Heart left ventricle (tissue), 16 donors: ENCODE measurements at regions not wholly inside any gene's neighbourhood (a gene's known extent, or its start where the extent isn't known, plus 50 kb on each side); places are given as distances from the start of the nearest gene placed in this dataset.

Experiments
- ATAC-seq, 4 donors: fragments of 200-7000 bp; cut with Tn5 transposase; one replicate each; pipeline ENCODE4 v1.9.1; 2020 to 2022; ENCODE audit warnings: moderate library complexity in 4 of 4, mild to moderate bottlenecking in 3 of 4, moderate number of reproducible peaks in 1 of 4
- DNase-seq, 5 donors: peaks; one replicate each; pipeline ENCODE4 v3.0.0-alpha.2; 2020
- H3K27ac ChIP-seq, 12 donors: fragments of 200-600 bp; sonication (generic) in 4 of 12; one replicate each; pipeline versions ENCODE4 v1.5.0 to v1.8.0; 2016 to 2022; ENCODE audit warnings: mild to moderate bottlenecking in 2 of 12
- H3K27me3 ChIP-seq, 9 donors: fragments of 200-600 bp; sonication (generic) in 2 of 9; one replicate each; pipeline versions ENCODE4 v1.5.1 to v1.8.0; 2016 to 2022; ENCODE audit warnings: mild to moderate bottlenecking in 3 of 9
- H3K36me3 ChIP-seq, 9 donors: fragments of 200-600 bp; sonication (generic) in 2 of 9; one replicate each; pipeline versions ENCODE4 v1.5.0 to v1.8.0; 2018 to 2022; ENCODE audit warnings: mild to moderate bottlenecking in 2 of 9
- H3K4me1 ChIP-seq, 12 donors: fragments of 200-600 bp; sonication (generic) in 4 of 12; one replicate each; pipeline versions ENCODE4 v1.5.0 to v1.8.0; 2016 to 2022; ENCODE audit warnings: mild to moderate bottlenecking in 3 of 12
- H3K4me3 ChIP-seq, 12 donors: fragments of 200-600 bp; sonication (generic) in 4 of 12; one replicate each; pipeline versions ENCODE4 v1.5.0 to v1.8.0; 2017 to 2022; ENCODE audit warnings: mild to moderate bottlenecking in 9 of 12, moderate library complexity in 4 of 12
- H3K9me3 ChIP-seq, 12 donors: fragments of 200-600 bp; sonication (generic) in 4 of 12; one replicate each; pipeline versions ENCODE4 v1.5.0 to v1.8.0; 2016 to 2022; ENCODE audit warnings: mild to moderate bottlenecking in 1 of 12
- CTCF ChIP-seq, 12 donors: fragments of 200-600 bp; sonication (generic) in 4 of 12; IDR thresholded peaks; one replicate each; pipeline versions ENCODE4 v1.5.0 to v1.8.0; 2018 to 2022; ENCODE audit warnings: antibody characterized with exemption in 12 of 12, mild to moderate bottlenecking in 5 of 12
- POLR2A ChIP-seq, 2 donors: fragments of 450-650 bp; IDR thresholded peaks; one replicate each; pipeline ENCODE4 v1.6.1; 2017; ENCODE audit warnings: antibody characterized with exemption in 2 of 2, mild to moderate bottlenecking in 2 of 2, moderate library complexity in 2 of 2
- WGBS, 4 donors: extraction: QIAGEN DNeasy Blood & Tissue Kit in 2 of 4; methylation state at CpG; one replicate each; pipeline versions ENCODE4 v1.1.5 to v1.1.7; 2013 to 2018; 5-methylcytosine and 5-hydroxymethylcytosine counted together
- intact Hi-C, 10 donors: fragments of 100-400 bp; cut with DNase I; formaldehyde crosslinking; loops; one replicate each; pipeline versions ENCODE4 v1.11.1 to v1.14.2; 2022
- donor health status: ischemic (EF 13 %, LVEDD 7.1; RV severe dilation, severe dysfunction).
- donor health status: healthy with polysubstance abuse.
- donor health status: DM: no; HTN: yes; CAD: no.
- donor health status: DM: no; HTN: no; CAD: no.
- donor health status: ischemic (EF 25% LVEDD 6.9; RV normal size, moderate dysfunction).
- donor health status: ischemic (EF 25% LVEDD 5.7; RV mildly dilated, moderate dysfunction).
- donor health status: healthy.
- donor health status: DM: yes; HTN: yes; CAD: no.
- donor health status: ischemic (EF 35%, LVEDD 5.7; RV mildly dilated, moderate dysfunction).
- donor health status: nonischemic (EF 11% LVEDD 7.7; RV severe dilation, severe dysfunction).
- donor health status: DM: yes; HTN: yes; CAD: no.
- donor health status: PGD.
- donor health status: ischemic (EF 29% LVEDD 5.4; RV normal size, mild dysfunction).
- donor health status: nonischemic (EF 23%, LVEDD 6.1; RV moderate dilation, normal function).

- TF ChIP-seq POLR2A (IDR thresholded peaks at IDR 0.05) (no peak), CTCF (IDR thresholded peaks at IDR 0.05) (no peak)
- DNase-seq (no peak), ATAC-seq (no peak)
- no peak overlapping the region for H3K27ac ChIP-seq
- no peaks in the 10 kb centered on the region for H3K27me3 ChIP-seq
- no peaks in the 10 kb centered on the region for H3K4me1 ChIP-seq
- 70 to 96% (median 88%) methylated on average over 2 of the region's 2 CpGs for WGBS, 4 donors
- intact Hi-C loops, result no loop called here
- H3K9me3 ChIP-seq, result no peaks in the 10 kb centered on the region
- no peak overlapping the region for H3K4me3 ChIP-seq
- H3K36me3 ChIP-seq, result no peaks in the 10 kb centered on the region
Observed at GRCh38 chr15:47551546-47551945, 165.8 kb upstream of the SEMA6D start.

- intact Hi-C loops, result no loop called here
Observed at GRCh38 chr15:47552978-47553608, 164.2 kb upstream of the SEMA6D start.

GRCh38 chr15:47553947-47554346 is 163.4 kb upstream of the SEMA6D start:
- no peak for DNase-seq
- Histone ChIP-seq H3K27me3 (no peaks in the 10 kb centered on the region), H3K27ac (no peak overlapping the region), H3K36me3 (no peaks in the 10 kb centered on the region), H3K4me3 (no peak overlapping the region), H3K4me1 (no peaks in the 10 kb centered on the region), H3K9me3 (no peaks in the 10 kb centered on the region)
- TF ChIP-seq CTCF (IDR thresholded peaks at IDR 0.05) (no peak), POLR2A (IDR thresholded peaks at IDR 0.05) (no peak)
- ATAC-seq, result no peak
- 75 to 95% (median 82%) methylated on average over 1 of the region's 1 CpG for WGBS, 4 donors
- intact Hi-C loops, result no loop called here

More at GRCh38 chr15:47552978-47553608, 164.2 kb upstream of the SEMA6D start:
- no peaks in the 10 kb centered on the region for H3K4me1 ChIP-seq
- TF ChIP-seq CTCF (IDR thresholded peaks at IDR 0.05), result no peak
- no peak for TF ChIP-seq POLR2A (IDR thresholded peaks at IDR 0.05)
- H3K27me3 ChIP-seq, result no peaks in the 10 kb centered on the region
- H3K9me3 ChIP-seq, result no peaks in the 10 kb centered on the region
- no peak overlapping the region for H3K27ac ChIP-seq
- ATAC-seq, result no peak
- 87 to 91% (median 89%) methylated on average over 10 of the region's 10 CpGs for WGBS, 4 donors
- DNase-seq, result no peak
- H3K36me3 ChIP-seq, result no peaks in the 10 kb centered on the region
- H3K4me3 ChIP-seq, result no peak overlapping the region

GRCh38 chr15:47561102-47561501 is 156.2 kb upstream of the SEMA6D start:
- H3K9me3 ChIP-seq, result peaks cover 0 to 25% (median 13%) of the 10 kb centered on the region in 12 donors
- intact Hi-C loops, result no loop called here
- no peak overlapping the region for H3K4me3 ChIP-seq
- TF ChIP-seq CTCF (IDR thresholded peaks at IDR 0.05) (no peak), POLR2A (IDR thresholded peaks at IDR 0.05) (no peak)
- H3K4me1 ChIP-seq, result no peaks in the 10 kb centered on the region
- H3K27me3 ChIP-seq, result no peaks in the 10 kb centered on the region
- no peak for DNase-seq
- ATAC-seq, result no peak
- WGBS, 4 donors, result 80 to 87% (median 83%) methylated on average over 1 of the region's 1 CpG
- no peak overlapping the region for H3K27ac ChIP-seq
- H3K36me3 ChIP-seq, result no peaks in the 10 kb centered on the region
